NCI-H345 treated with DMSO at 0.1 percent for 48 hours (cell line): ENCODE measurements at regions not wholly inside any gene's neighbourhood (a gene's known extent, or its start where the extent isn't known, plus 50 kb on each side); places are given as distances from the start of the nearest gene placed in this dataset.

Experiments used
- DNase-seq: peaks from one replicate; lab custom pipeline; 2025; ENCODE audit not compliant: unreplicated experiment; lab: John Stamatoyannopoulos, UW

- DNase-seq, result no peak
Measured at GRCh38 chr4:74612837-74613236, 167.9 kb downstream of the AREG start.

GRCh38 chr4:74613266-74613665 lies 168.3 kb downstream of the AREG start:
- DNase-seq, result no peak

GRCh38 chr4:74615411-74615810 lies 170.5 kb downstream of the AREG start:
- DNase-seq, result no peak

GRCh38 chr4:74618166-74618565 lies 173.2 kb downstream of the AREG start:
- DNase-seq, result no peak

GRCh38 chr4:74618659-74619058 lies 173.7 kb downstream of the AREG start:
- no peak for DNase-seq

- DNase-seq, result no peak
Measured at GRCh38 chr4:74619931-74620702, 174.2 kb downstream of the BTC start.

GRCh38 chr4:74621616-74622015 lies 172.7 kb downstream of the BTC start:
- no peak for DNase-seq

- DNase-seq, result peak; percentile 17
Measured at GRCh38 chr4:74623041-74623440, 171.3 kb downstream of the BTC start.

GRCh38 chr4:74624351-74625151 lies 169.8 kb downstream of the BTC start:
- DNase-seq, result no peak

- no peak for DNase-seq
Measured at GRCh38 chr4:74625981-74626380, 168.3 kb downstream of the BTC start.

GRCh38 chr4:74627093-74627492 lies 167.2 kb downstream of the BTC start:
- DNase-seq, result no peak

GRCh38 chr4:74627504-74627903 lies 166.8 kb downstream of the BTC start:
- DNase-seq, result no peak

GRCh38 chr4:74628852-74629620 lies 165.3 kb downstream of the BTC start:
- no peak for DNase-seq

- DNase-seq, result no peak
Measured at GRCh38 chr4:74630551-74630950, 163.8 kb downstream of the BTC start.

GRCh38 chr4:74631338-74631737 lies 163.0 kb downstream of the BTC start:
- no peak for DNase-seq

GRCh38 chr4:74631988-74632387 lies 162.3 kb downstream of the BTC start:
- DNase-seq, result no peak

- DNase-seq, result no peak
Measured at GRCh38 chr4:74632634-74633033, 161.7 kb downstream of the BTC start.

- DNase-seq, result no peak
Measured at GRCh38 chr4:74635074-74635473, 159.2 kb downstream of the BTC start.

GRCh38 chr4:74635490-74636123 lies 158.7 kb downstream of the BTC start:
- no peak for DNase-seq

- DNase-seq, result no peak
Measured at GRCh38 chr4:74638001-74638400, 156.3 kb downstream of the BTC start.

- DNase-seq, result no peak
Measured at GRCh38 chr4:74638689-74639088, 155.6 kb downstream of the BTC start.
